ENCODE measurements at regions not wholly inside any gene's neighbourhood (a gene's known extent, or its start where the extent isn't known, plus 50 kb on each side); places are given as distances from the start of the nearest gene placed in this dataset.

- TF ChIP-seq ZNF518A (tag by site-specific recombination; conservative IDR thresholded peaks at IDR 0.05; ENCODE audit: low read depth) (no peak), ZNF211 (tag by site-specific recombination; IDR thresholded peaks at IDR 0.05; ENCODE audit: low read depth) (no peak), ZNF302 (tag by site-specific recombination; IDR thresholded peaks at IDR 0.05; ENCODE audit: low read depth) (no peak), KLF7 (tag by site-specific recombination; IDR thresholded peaks at IDR 0.05; ENCODE audit: borderline replicate concordance) (no peak), ZNF202 (tag by site-specific recombination; IDR thresholded peaks at IDR 0.05; ENCODE audit: borderline replicate concordance) (no peak), TCF7L2 (IDR thresholded peaks at IDR 0.05; ENCODE audit: borderline replicate concordance, low read depth, low read length) (no peak), ZNF555 (tag by site-specific recombination; conservative IDR thresholded peaks at IDR 0.05) (no peak), OVOL3 (tag by site-specific recombination; IDR thresholded peaks at IDR 0.05) (no peak), MEIS1 (CRISPR knock-in tag; IDR thresholded peaks at IDR 0.05; ENCODE audit: borderline replicate concordance) (no peak), ZNF561 (tag by site-specific recombination; IDR thresholded peaks at IDR 0.05; ENCODE audit: borderline replicate concordance) (no peak), ZNF792 (tag by site-specific recombination; IDR thresholded peaks at IDR 0.05) (no peak), ZNF175 (tag by site-specific recombination; IDR thresholded peaks at IDR 0.05) (no peak), ZNF664 (tag by site-specific recombination; IDR thresholded peaks at IDR 0.05) (no peak), WT1 (tag by site-specific recombination; IDR thresholded peaks at IDR 0.05) (no peak), ZNF341 (tag by site-specific recombination; IDR thresholded peaks at IDR 0.05; ENCODE audit: low read depth) (peak; percentile 53), ZNF629 (tag by site-specific recombination; IDR thresholded peaks at IDR 0.05) (no peak), ZBTB20 (tag by site-specific recombination; IDR thresholded peaks at IDR 0.05) (no peak), KLF1 (tag by site-specific recombination; IDR thresholded peaks at IDR 0.05) (no peak), ZNF169 (tag by site-specific recombination; IDR thresholded peaks at IDR 0.05) (no peak), PRDM6 (tag by site-specific recombination; IDR thresholded peaks at IDR 0.05) (peak; percentile 69; the same call in 1 of the 2 replicates), PRDM1 (tag by site-specific recombination; IDR thresholded peaks at IDR 0.05) (peak; percentile 34; the same call in 1 of the 2 replicates), ZNF514 (tag by site-specific recombination; IDR thresholded peaks at IDR 0.05) (no peak), ZIC2 (tag by site-specific recombination; IDR thresholded peaks at IDR 0.05) (peak; percentile 27; the same call in 1 of the 2 replicates), ZBTB1 (tag by site-specific recombination; IDR thresholded peaks at IDR 0.05) (no peak), KLF10 (tag by site-specific recombination; IDR thresholded peaks at IDR 0.05) (no peak), ZBTB17 (tag by site-specific recombination; IDR thresholded peaks at IDR 0.05) (no peak; the same call in 1 of the 2 replicates), ZBTB8A (tag by site-specific recombination; IDR thresholded peaks at IDR 0.05) (no peak; the same call in 1 of the 2 replicates), ZNF549 (tag by site-specific recombination; IDR thresholded peaks at IDR 0.05) (no peak), ZNF785 (tag by site-specific recombination; IDR thresholded peaks at IDR 0.05) (no peak), ZNF121 (tag by site-specific recombination; IDR thresholded peaks at IDR 0.05) (no peak), ZXDB (tag by site-specific recombination; IDR thresholded peaks at IDR 0.05) (no peak), ZNF16 (tag by site-specific recombination; IDR thresholded peaks at IDR 0.05; ENCODE audit: low read depth) (no peak), ZFP3 (tag by site-specific recombination; IDR thresholded peaks at IDR 0.05; ENCODE audit: low read depth) (no peak), ZNF404 (tag by site-specific recombination; IDR thresholded peaks at IDR 0.05) (no peak), ZNF621 (tag by site-specific recombination; IDR thresholded peaks at IDR 0.05) (no peak), ZNF354C (tag by site-specific recombination; IDR thresholded peaks at IDR 0.05; ENCODE audit: borderline replicate concordance, low read depth) (no peak)
These were observed 58.0 kb upstream of the PAX2 start (continued) for GRCh38 chr10:100687143-100688003.

All from HEK293 (cell line).